ENCODE measurements at regions not wholly inside any gene's neighbourhood (a gene's known extent, or its start where the extent isn't known, plus 50 kb on each side); places are given as distances from the start of the nearest gene placed in this dataset.

GRCh38 chr2:183812091-183812490, 687.8 kb downstream of the NUP35 start:
- ChIA-PET CTCF (no interaction called here), POLR2A (no interaction called here)
- TF ChIP-seq, protein P1, sequence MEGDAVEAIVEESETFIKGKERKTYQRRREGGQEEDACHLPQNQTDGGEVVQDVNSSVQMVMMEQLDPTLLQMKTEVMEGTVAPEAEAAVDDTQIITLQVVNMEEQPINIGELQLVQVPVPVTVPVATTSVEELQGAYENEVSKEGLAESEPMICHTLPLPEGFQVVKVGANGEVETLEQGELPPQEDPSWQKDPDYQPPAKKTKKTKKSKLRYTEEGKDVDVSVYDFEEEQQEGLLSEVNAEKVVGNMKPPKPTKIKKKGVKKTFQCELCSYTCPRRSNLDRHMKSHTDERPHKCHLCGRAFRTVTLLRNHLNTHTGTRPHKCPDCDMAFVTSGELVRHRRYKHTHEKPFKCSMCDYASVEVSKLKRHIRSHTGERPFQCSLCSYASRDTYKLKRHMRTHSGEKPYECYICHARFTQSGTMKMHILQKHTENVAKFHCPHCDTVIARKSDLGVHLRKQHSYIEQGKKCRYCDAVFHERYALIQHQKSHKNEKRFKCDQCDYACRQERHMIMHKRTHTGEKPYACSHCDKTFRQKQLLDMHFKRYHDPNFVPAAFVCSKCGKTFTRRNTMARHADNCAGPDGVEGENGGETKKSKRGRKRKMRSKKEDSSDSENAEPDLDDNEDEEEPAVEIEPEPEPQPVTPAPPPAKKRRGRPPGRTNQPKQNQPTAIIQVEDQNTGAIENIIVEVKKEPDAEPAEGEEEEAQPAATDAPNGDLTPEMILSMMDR (IDR thresholded peaks at IDR 0.05; ENCODE audit: low read depth, low read length): no peak
- no peak overlapping the region for H3K4me3 ChIP-seq (ENCODE audit: low read depth, low read length)
- H3K27ac ChIP-seq (ENCODE audit: low read depth, low read length): no peak overlapping the region
- DNase-seq (ENCODE audit: low read depth, low spot score): no peak
- no peaks in the 10 kb centered on the region for H3K27me3 ChIP-seq (ENCODE audit: control insufficient read depth, insufficient read depth, low read length)
- peaks cover 6% of the 10 kb centered on the region for H3K9me3 ChIP-seq (ENCODE audit: control insufficient read depth, insufficient read depth, low read length)

- TF ChIP-seq, protein P1 (IDR thresholded peaks at IDR 0.05; ENCODE audit: low read depth, low read length): no peak
- no peak overlapping the region for H3K4me3 ChIP-seq (ENCODE audit: low read depth, low read length)
- ChIA-PET CTCF (no interaction called here), POLR2A (no interaction called here)
- peaks cover 8% of the 10 kb centered on the region; the same call in 1 of the 2 replicates for H3K9me3 ChIP-seq (ENCODE audit: control insufficient read depth, insufficient read depth, low read length)
- no peak for DNase-seq (ENCODE audit: low read depth, low spot score)
- no peak overlapping the region for H3K27ac ChIP-seq (ENCODE audit: low read depth, low read length)
- H3K27me3 ChIP-seq (ENCODE audit: control insufficient read depth, insufficient read depth, low read length): no peaks in the 10 kb centered on the region
Measured at GRCh38 chr2:183825710-183826109, 701.5 kb downstream of the NUP35 start.

GRCh38 chr2:183829931-183830330, 705.7 kb downstream of the NUP35 start:
- H3K9me3 ChIP-seq (ENCODE audit: control insufficient read depth, insufficient read depth, low read length): peaks cover 8% of the 10 kb centered on the region; the same call in 1 of the 2 replicates
- no peak overlapping the region for H3K27ac ChIP-seq (ENCODE audit: low read depth, low read length)
- TF ChIP-seq, protein P1 (IDR thresholded peaks at IDR 0.05; ENCODE audit: low read depth, low read length): no peak
- DNase-seq (ENCODE audit: low read depth, low spot score): no peak
- ChIA-PET CTCF (no interaction called here), POLR2A (no interaction called here)
- H3K4me3 ChIP-seq (ENCODE audit: low read depth, low read length): no peak overlapping the region
- no peaks in the 10 kb centered on the region for H3K27me3 ChIP-seq (ENCODE audit: control insufficient read depth, insufficient read depth, low read length)

DNA sequence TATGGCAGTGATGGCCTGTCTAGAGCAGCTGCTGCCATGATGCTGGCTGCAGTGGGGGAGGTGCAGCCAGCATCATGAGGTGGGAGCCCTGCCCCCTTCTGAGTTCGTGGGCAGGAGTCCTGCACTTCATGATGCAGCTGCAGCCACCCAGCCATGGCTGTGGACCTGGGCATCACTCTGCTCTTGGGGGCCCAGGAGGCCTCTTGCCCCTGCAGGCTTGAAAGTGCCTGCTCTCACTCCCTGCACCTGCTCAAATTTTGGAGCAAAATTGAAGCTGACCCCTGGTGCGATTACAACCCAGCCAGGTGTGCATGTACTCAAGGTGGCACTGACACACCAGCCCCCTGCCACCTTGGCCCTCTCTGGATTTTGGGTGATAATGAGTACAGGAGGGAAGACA, 712.9 kb downstream of the NUP35 start:
- ChIA-PET POLR2A (no interaction called here), CTCF (no interaction called here)
- no peak for DNase-seq (ENCODE audit: low read depth, low spot score)
- Histone ChIP-seq H3K9me3 (ENCODE audit: control insufficient read depth, insufficient read depth, low read length) (peaks cover 38% of the 10 kb centered on the region), H3K27ac (ENCODE audit: low read depth, low read length) (no peak overlapping the region), H3K4me3 (ENCODE audit: low read depth, low read length) (no peak overlapping the region), H3K27me3 (ENCODE audit: control insufficient read depth, insufficient read depth, low read length) (no peaks in the 10 kb centered on the region)
- TF ChIP-seq, protein P1 (IDR thresholded peaks at IDR 0.05; ENCODE audit: low read depth, low read length): no peak

- no peak overlapping the region for H3K27ac ChIP-seq (ENCODE audit: low read depth, low read length)
- CTCF ChIA-PET: interaction anchor here (0.6 kb wide), 1 partner anchor 1321 kb away, joined by 3 read pairs; no protein-coding TSS in a partner anchor
- H3K4me3 ChIP-seq (ENCODE audit: low read depth, low read length): no peak overlapping the region
- no peak for DNase-seq (ENCODE audit: low read depth, low spot score)
- H3K9me3 ChIP-seq (ENCODE audit: control insufficient read depth, insufficient read depth, low read length): peaks cover 43% of the 10 kb centered on the region
- TF ChIP-seq, protein P1 (IDR thresholded peaks at IDR 0.05; ENCODE audit: low read depth, low read length): no peak
- no peaks in the 10 kb centered on the region for H3K27me3 ChIP-seq (ENCODE audit: control insufficient read depth, insufficient read depth, low read length)
- POLR2A ChIA-PET: no interaction called here
Measured at GRCh38 chr2:183838295-183838694, 714.1 kb downstream of the NUP35 start.
